CD4-positive, alpha-beta T cell (primary cell): ENCODE measurements at regions not wholly inside any gene's neighbourhood (a gene's known extent, or its start where the extent isn't known, plus 50 kb on each side); places are given as distances from the start of the nearest gene placed in this dataset.

Experiments
- ATAC-seq: fragments of 200-7000 bp; cut with Tn5 transposase; one replicate; pipeline ENCODE4 v1.10.0; 2022; ENCODE audit warnings: mild to moderate bottlenecking; ENCODE audit not compliant: poor library complexity
- CTCF ChIA-PET: fragments of 350-600 bp; sonication (Branson Sonifier 250); formaldehyde crosslinking; loops from one replicate; lab custom pipeline; 2021; ENCODE audit warnings: antibody characterized with exemption, inconsistent platforms; lab: Charles Lee
- POLR2A ChIA-PET: fragments of 350-600 bp; sonication (Branson Sonifier 250); formaldehyde crosslinking; loops from one replicate; lab custom pipeline; 2021; ENCODE audit warnings: antibody characterized with exemption, inconsistent platforms; lab: Charles Lee
- DNase-seq, 14 experiments: peaks; one replicate each; pipeline ENCODE4 v3.0.0-alpha.2; 2013 to 2020; ENCODE audit warnings: mixed read lengths in 2 of 14
- H3K27ac ChIP-seq, 2 donors: one replicate each; pipeline versions ENCODE4 v1.5.1 to v1.7.0; 2013; ENCODE audit warnings: low read length in 2 of 2, low read depth in 1 of 2, mild to moderate bottlenecking in 1 of 2
- H3K27me3 ChIP-seq, 2 experiments: 1 replicate in 1 of 2; 2 replicates in 1 of 2; pipeline versions ENCODE4 v1.6.1 to v1.7.0; 2013; ENCODE audit warnings: low read length in 2 of 2, control low read depth in 1 of 2, mild to moderate bottlenecking in 1 of 2, moderate library complexity in 1 of 2; ENCODE audit not compliant: insufficient read depth in 2 of 2, control insufficient read depth in 1 of 2
- H3K36me3 ChIP-seq: one replicate; pipeline ENCODE4 v1.6.1; 2013; ENCODE audit warnings: low read length, control low read depth; ENCODE audit not compliant: insufficient read depth
- H3K4me1 ChIP-seq: one replicate; pipeline ENCODE4 v1.6.1; 2013; ENCODE audit warnings: low read length, control low read depth; ENCODE audit not compliant: insufficient read depth
- H3K4me3 ChIP-seq: one replicate; pipeline ENCODE4 v1.5.1; 2013; ENCODE audit warnings: mild to moderate bottlenecking, low read length, moderate library complexity
- H3K9me3 ChIP-seq, 2 experiments: 1 replicate in 1 of 2; 2 replicates in 1 of 2; pipeline versions ENCODE4 v1.6.1 to v1.7.0; 2013; ENCODE audit warnings: low read length in 2 of 2, mild to moderate bottlenecking in 2 of 2, control low read depth in 1 of 2, moderate library complexity in 1 of 2; ENCODE audit not compliant: control insufficient read depth in 1 of 2, insufficient read depth in 1 of 2
- H3K27ac Mint-ChIP-seq: one replicate; pipeline ENCODE4 v1.8.0; 2020; ENCODE audit warnings: mixed read lengths
- H3K27me3 Mint-ChIP-seq: one replicate; pipeline ENCODE4 v1.8.0; 2021; ENCODE audit warnings: mixed read lengths
- H3K36me3 Mint-ChIP-seq: one replicate; pipeline ENCODE4 v1.8.0; 2021; ENCODE audit warnings: low read depth, mixed read lengths
- H3K4me1 Mint-ChIP-seq: one replicate; pipeline ENCODE4 v1.8.0; 2021; ENCODE audit warnings: low read depth, mixed read lengths
- H3K4me3 Mint-ChIP-seq: one replicate; pipeline ENCODE4 v1.8.0; 2020; ENCODE audit warnings: mild to moderate bottlenecking, mixed read lengths
- H3K9me3 Mint-ChIP-seq: one replicate; pipeline ENCODE4 v1.8.0; 2020; ENCODE audit warnings: mixed read lengths
- intact Hi-C, 2 experiments: fragments of 100-400 bp; cut with DNase I in 1 of 2; cut with micrococcal nuclease in 1 of 2; formaldehyde crosslinking; loops; one replicate each; pipeline versions ENCODE4 v1.15.1 to v1.9.0; 2023 to 2025; cut with DNase I, micrococcal nuclease
- TF ChIP-seq, protein P1 (sequence below): fragments of 200-600 bp; IDR thresholded peaks from one replicate; pipeline ENCODE4 v1.8.0; 2022; ENCODE audit warnings: antibody characterized with exemption, mild to moderate bottlenecking

DNA sequence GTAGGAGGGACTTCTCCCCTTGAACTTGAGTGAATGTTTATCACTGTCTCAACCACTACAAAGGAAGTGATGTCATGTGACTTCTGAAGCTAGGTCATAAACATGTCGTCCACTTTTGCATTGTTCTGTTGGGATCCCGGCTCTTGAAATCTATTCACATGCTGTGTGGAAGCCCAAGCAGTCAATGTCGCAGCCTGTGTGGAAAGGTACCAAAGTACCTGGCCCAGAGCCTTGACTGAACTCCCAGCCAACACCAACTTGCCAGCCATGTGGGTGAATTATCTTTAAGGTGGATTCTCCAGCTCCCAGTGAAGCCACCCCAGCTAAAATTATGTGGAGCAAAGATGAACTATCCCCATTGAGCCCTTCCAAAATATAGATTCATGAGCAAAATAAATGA lies 85.0 kb upstream of the USP38 start:
- POLR2A ChIA-PET = no interaction called here
- Mint-ChIP-seq H3K27ac (no peak overlapping the region), H3K27me3 (no peaks in the 10 kb centered on the region), H3K9me3 (no peaks in the 10 kb centered on the region), H3K36me3 (no peaks in the 10 kb centered on the region), H3K4me1 (no peaks in the 10 kb centered on the region), H3K4me3 (no peak overlapping the region)
- Histone ChIP-seq H3K4me1 (no peaks in the 10 kb centered on the region), H3K4me3 (no peak overlapping the region), H3K36me3 (no peaks in the 10 kb centered on the region), H3K27ac (no peak overlapping the region), H3K27me3 (no peaks in the 10 kb centered on the region), H3K9me3 (no peaks in the 10 kb centered on the region)
- CTCF ChIA-PET = no interaction called here
- ATAC-seq = no peak
- TF ChIP-seq, protein P1, sequence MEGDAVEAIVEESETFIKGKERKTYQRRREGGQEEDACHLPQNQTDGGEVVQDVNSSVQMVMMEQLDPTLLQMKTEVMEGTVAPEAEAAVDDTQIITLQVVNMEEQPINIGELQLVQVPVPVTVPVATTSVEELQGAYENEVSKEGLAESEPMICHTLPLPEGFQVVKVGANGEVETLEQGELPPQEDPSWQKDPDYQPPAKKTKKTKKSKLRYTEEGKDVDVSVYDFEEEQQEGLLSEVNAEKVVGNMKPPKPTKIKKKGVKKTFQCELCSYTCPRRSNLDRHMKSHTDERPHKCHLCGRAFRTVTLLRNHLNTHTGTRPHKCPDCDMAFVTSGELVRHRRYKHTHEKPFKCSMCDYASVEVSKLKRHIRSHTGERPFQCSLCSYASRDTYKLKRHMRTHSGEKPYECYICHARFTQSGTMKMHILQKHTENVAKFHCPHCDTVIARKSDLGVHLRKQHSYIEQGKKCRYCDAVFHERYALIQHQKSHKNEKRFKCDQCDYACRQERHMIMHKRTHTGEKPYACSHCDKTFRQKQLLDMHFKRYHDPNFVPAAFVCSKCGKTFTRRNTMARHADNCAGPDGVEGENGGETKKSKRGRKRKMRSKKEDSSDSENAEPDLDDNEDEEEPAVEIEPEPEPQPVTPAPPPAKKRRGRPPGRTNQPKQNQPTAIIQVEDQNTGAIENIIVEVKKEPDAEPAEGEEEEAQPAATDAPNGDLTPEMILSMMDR = no peak
- intact Hi-C loops = no loop called here
- DNase-seq = no peak

DNA sequence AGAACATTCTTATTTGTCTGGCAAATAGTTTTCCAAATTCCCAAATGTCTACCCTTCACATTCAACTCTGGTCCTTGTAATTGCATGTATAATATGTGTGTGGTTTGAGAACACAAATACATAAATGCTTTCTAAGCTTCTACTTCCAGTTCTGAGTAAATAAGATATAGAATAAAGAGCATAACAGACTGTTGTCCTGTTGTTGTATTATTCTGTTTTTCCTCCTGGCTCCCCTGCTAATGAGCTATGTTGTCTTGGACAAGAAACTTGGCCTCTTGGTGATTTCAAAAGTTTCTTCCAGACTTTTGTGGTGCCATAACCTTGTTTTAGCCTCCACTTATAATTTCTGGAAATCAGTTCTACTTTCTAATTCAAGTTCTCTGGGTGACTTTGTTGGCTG lies 75.3 kb upstream of the USP38 start:
- H3K4me3 ChIP-seq = no peak overlapping the region
- no peak overlapping the region for H3K27ac ChIP-seq
- CTCF ChIA-PET = no interaction called here
- no peak overlapping the region for H3K27ac Mint-ChIP-seq
- no peaks in the 10 kb centered on the region for H3K9me3 ChIP-seq
- TF ChIP-seq, protein P1 = no peak
- ATAC-seq (no peak), DNase-seq (no peak)
- H3K4me3 Mint-ChIP-seq = no peak overlapping the region
- peaks cover 2% of the 10 kb centered on the region for H3K9me3 Mint-ChIP-seq
- intact Hi-C loops = no loop called here
- H3K36me3 ChIP-seq = no peaks in the 10 kb centered on the region
- POLR2A ChIA-PET = no interaction called here
- no peaks in the 10 kb centered on the region for H3K36me3 Mint-ChIP-seq
- H3K4me1 ChIP-seq = no peaks in the 10 kb centered on the region
- H3K27me3 ChIP-seq = no peaks in the 10 kb centered on the region
- H3K27me3 Mint-ChIP-seq = no peaks in the 10 kb centered on the region
- no peaks in the 10 kb centered on the region for H3K4me1 Mint-ChIP-seq

DNA sequence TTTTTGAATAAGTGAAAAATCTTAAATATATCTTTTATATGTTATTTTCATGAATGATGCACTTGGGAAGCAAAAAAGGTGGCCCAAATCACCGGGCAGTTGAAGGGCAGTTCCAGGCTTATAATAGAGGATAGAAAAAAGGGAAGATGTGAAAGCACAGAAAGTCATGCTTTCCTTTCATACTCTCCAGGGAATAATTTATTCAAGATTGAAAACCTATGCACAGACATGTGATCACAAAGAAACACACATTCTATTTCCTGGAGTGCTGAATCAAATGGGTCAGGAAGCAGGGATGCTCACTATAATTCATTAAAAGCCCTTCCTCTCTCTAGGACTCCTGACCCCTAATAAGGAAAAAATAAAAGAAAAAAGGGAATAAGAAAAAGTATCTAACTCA lies 66.1 kb upstream of the USP38 start:
- CTCF ChIA-PET = no interaction called here
- intact Hi-C loops = no loop called here
- no peaks in the 10 kb centered on the region for H3K9me3 ChIP-seq
- H3K4me3 Mint-ChIP-seq = no peak overlapping the region
- no peaks in the 10 kb centered on the region for H3K4me1 ChIP-seq
- no peak overlapping the region for H3K27ac ChIP-seq
- TF ChIP-seq, protein P1 = no peak
- H3K4me3 ChIP-seq = no peak overlapping the region
- H3K27ac Mint-ChIP-seq = no peak overlapping the region
- ATAC-seq (no peak), DNase-seq (no peak)
- H3K27me3 ChIP-seq = no peaks in the 10 kb centered on the region
- H3K36me3 ChIP-seq = no peaks in the 10 kb centered on the region
- H3K9me3 Mint-ChIP-seq = no peaks in the 10 kb centered on the region
- no peaks in the 10 kb centered on the region for H3K4me1 Mint-ChIP-seq
- no peaks in the 10 kb centered on the region for H3K36me3 Mint-ChIP-seq
- no peaks in the 10 kb centered on the region for H3K27me3 Mint-ChIP-seq
- POLR2A ChIA-PET = no interaction called here
